Psoas muscle (tissue), 7 donors: ENCODE measurements at regions not wholly inside any gene's neighbourhood (a gene's known extent, or its start where the extent isn't known, plus 50 kb on each side); places are given as distances from the start of the nearest gene placed in this dataset.

Experiments
- ATAC-seq, 4 donors: fragments of 200-7000 bp; cut with Tn5 transposase; one replicate each; pipeline ENCODE4 v1.9.1; 2020; ENCODE audit warnings: moderate library complexity in 3 of 4, mild to moderate bottlenecking in 2 of 4
- DNase-seq, 2 donors: peaks; one replicate each; pipeline ENCODE4 v3.0.0-alpha.2; 2020
- H3K27ac ChIP-seq: fragments of 200-600 bp; one replicate; pipeline ENCODE4 v1.8.0; 2022
- H3K27me3 ChIP-seq, 3 donors: fragments of 200-600 bp in 1 of 3; one replicate each; pipeline versions ENCODE4 v1.6.1 to v1.8.0; 2013 to 2022; ENCODE audit warnings: low read length in 2 of 3, mild to moderate bottlenecking in 2 of 3, moderate library complexity in 1 of 3; ENCODE audit not compliant: insufficient read depth in 3 of 3
- H3K36me3 ChIP-seq, 2 donors: fragments of 200-600 bp in 1 of 2; one replicate each; pipeline versions ENCODE4 v1.6.1 to v1.8.0; 2013 to 2022; ENCODE audit warnings: low read depth in 1 of 2, mild to moderate bottlenecking in 1 of 2, moderate library complexity in 1 of 2; ENCODE audit not compliant: insufficient read depth in 1 of 2
- H3K4me1 ChIP-seq: fragments of 200-600 bp; one replicate; pipeline ENCODE4 v1.8.0; 2022
- H3K4me3 ChIP-seq: fragments of 200-600 bp; one replicate; pipeline ENCODE4 v1.8.0; 2022; ENCODE audit warnings: mild to moderate bottlenecking
- H3K9me3 ChIP-seq: fragments of 200-600 bp; one replicate; pipeline ENCODE4 v1.8.0; 2022
- CTCF ChIP-seq: fragments of 200-600 bp; IDR thresholded peaks from one replicate; pipeline ENCODE4 v1.8.0; 2022; ENCODE audit warnings: antibody characterized with exemption
- WGBS, 3 donors: extraction: QIAGEN DNeasy Blood & Tissue Kit; methylation state at CpG; one replicate each; pipeline versions ENCODE4 v1.1.6 to v1.1.7; 2013; 5-methylcytosine and 5-hydroxymethylcytosine counted together
- intact Hi-C, 2 donors: fragments of 100-400 bp; cut with DNase I; formaldehyde crosslinking; loops; one replicate each; pipeline versions ENCODE4 v1.11.0 to v1.14.2; 2022
- donor health status: healthy with polysubstance abuse.
- donor health status: DM: no; HTN: no; CAD: no; lungs with moderate emphysema.
- donor health status: Bipolar disorder and iron deficiency.
- donor health status: healthy.
- donor health status: DM: yes; HTN: yes; CAD: no.
- donor health status: DM: no; HTN: no; CAD: no.
- donor health status: DM: yes; HTN: yes; CAD: no.

DNA sequence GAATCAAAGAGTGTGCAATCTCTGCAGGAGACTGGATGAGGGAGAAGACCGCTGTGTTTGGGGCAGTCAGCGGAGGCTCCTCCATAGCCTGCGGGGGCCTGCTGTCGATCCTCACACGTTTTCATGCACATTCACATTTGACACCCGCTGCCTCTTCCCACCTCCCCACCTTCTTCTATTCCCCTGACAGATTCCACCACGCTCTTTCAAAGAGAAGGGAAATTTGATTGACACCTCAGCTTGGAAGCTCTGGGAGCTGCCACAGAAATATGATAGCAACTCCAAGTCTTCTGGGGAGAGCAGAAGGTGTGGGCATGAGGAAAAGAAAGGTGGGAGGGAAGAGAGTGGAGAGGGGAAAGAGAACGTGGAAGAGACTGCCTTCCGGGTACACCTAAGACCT, 87.5 kb downstream of the BOD1L2 start:
- 57 to 65% (median 57%) methylated on average over 9 of the region's 9 CpGs for WGBS, 3 donors
- H3K36me3 ChIP-seq = no peaks in the 10 kb centered on the region
- H3K4me3 ChIP-seq = no peak overlapping the region

GRCh38 chr18:57241869-57242268, 95.0 kb downstream of the BOD1L2 start:
- Histone ChIP-seq H3K4me3 (no peak overlapping the region), H3K27ac (no peak overlapping the region), H3K27me3 (peaks cover 0 to 2% (median 0%) of the 10 kb centered on the region in 3 donors), H3K36me3 (no peaks in the 10 kb centered on the region), H3K4me1 (no peaks in the 10 kb centered on the region), H3K9me3 (no peaks in the 10 kb centered on the region)
- intact Hi-C loops = no loop called here
- TF ChIP-seq CTCF = no peak
- ATAC-seq = no peak
- no peak for DNase-seq
- WGBS, 3 donors = 72 to 77% (median 72%) methylated on average over 3 of the region's 3 CpGs

More for the DNA sequence above, 87.5 kb downstream of the BOD1L2 start:
- Histone ChIP-seq H3K9me3 (no peaks in the 10 kb centered on the region), H3K27me3 (no peaks in the 10 kb centered on the region), H3K27ac (no peak overlapping the region), H3K4me1 (no peaks in the 10 kb centered on the region)
- DNase-seq (no peak), ATAC-seq (no peak)
- no peak for TF ChIP-seq CTCF
- intact Hi-C loops = no loop called here

DNA sequence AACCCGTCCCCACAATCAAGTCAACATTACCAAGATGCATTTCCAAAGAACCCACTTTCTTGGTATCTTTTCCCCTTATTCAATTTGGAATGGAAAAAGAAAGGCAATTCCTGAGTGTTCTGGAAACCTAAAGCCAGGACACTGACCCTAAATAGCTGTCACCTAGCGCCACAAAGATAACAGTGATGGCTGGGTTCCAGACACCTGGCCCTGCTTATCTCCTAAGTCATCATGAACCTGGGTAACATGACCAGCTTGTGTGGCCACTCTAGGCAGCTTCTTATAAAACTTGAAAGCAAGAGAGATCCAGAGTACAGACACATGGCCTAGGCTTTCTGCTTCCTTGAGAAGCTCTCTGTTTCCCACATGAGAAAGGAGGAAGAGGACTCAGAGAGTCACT, 95.4 kb downstream of the BOD1L2 start:
- intact Hi-C loops = no loop called here
- no peak for TF ChIP-seq CTCF
- Histone ChIP-seq H3K4me3 (no peak overlapping the region), H3K9me3 (no peaks in the 10 kb centered on the region), H3K4me1 (no peaks in the 10 kb centered on the region), H3K36me3 (no peaks in the 10 kb centered on the region), H3K27me3 (peaks cover 0 to 3% (median 0%) of the 10 kb centered on the region in 3 donors), H3K27ac (no peak overlapping the region)
- DNase-seq (no peak), ATAC-seq (no peak)
- WGBS, 3 donors = 48 to 67% (median 66%) methylated on average over 2 of the region's 2 CpGs

DNA sequence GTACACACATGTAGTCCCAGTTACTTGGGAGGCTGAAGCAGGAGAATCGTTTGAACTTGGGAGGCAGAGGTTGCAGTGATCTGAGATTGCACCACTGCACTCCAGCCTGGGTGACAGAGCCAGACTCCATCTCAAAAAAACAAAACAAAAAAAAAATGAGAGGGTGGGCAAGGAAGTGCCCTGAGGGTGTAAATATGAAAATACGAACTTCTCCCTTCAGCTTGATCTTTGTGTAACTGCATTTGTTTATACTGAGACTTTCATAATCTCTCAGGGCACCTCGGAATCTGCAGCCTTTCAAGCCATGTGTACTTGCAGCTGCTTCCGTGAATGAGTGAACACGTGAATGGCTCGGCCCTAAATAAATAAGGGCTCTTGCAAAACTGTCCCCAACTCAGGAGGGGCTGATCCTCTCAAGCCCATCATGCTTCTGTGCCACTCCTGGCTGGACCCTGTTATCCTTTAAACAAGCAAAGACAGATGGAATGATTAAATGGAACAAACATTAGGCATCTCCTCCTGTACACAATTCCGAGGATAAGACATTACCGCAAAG, 96.8 kb downstream of the BOD1L2 start:
- Histone ChIP-seq H3K27me3 (peaks cover 0 to 3% (median 0%) of the 10 kb centered on the region in 3 donors), H3K27ac (no peak overlapping the region), H3K4me3 (no peak overlapping the region), H3K36me3 (no peaks in the 10 kb centered on the region), H3K4me1 (no peaks in the 10 kb centered on the region), H3K9me3 (no peaks in the 10 kb centered on the region)
- ATAC-seq (no peak), DNase-seq (no peak)
- no peak for TF ChIP-seq CTCF
- intact Hi-C loops = no loop called here
- WGBS, 3 donors = 72 to 78% (median 75%) methylated on average over 8 of the region's 8 CpGs

- WGBS, 3 donors = 36 to 48% (median 47%) methylated on average over 7 of the region's 7 CpGs
These were observed 102.3 kb downstream of the BOD1L2 start for GRCh38 chr18:57249179-57249578.

More at GRCh38 chr18:57249179-57249578, 102.3 kb downstream of the BOD1L2 start:
- Histone ChIP-seq H3K4me3 (no peak overlapping the region), H3K4me1 (no peaks in the 10 kb centered on the region), H3K27me3 (peaks cover 0 to 3% (median 0%) of the 10 kb centered on the region in 3 donors), H3K36me3 (no peaks in the 10 kb centered on the region), H3K27ac (no peak overlapping the region), H3K9me3 (no peaks in the 10 kb centered on the region)
- DNase-seq (no peak), ATAC-seq (no peak)
- no peak for TF ChIP-seq CTCF
- intact Hi-C loops = no loop called here
